VCaP (cell line): ENCODE measurements at regions not wholly inside any gene's neighbourhood (a gene's known extent, or its start where the extent isn't known, plus 50 kb on each side); places are given as distances from the start of the nearest gene placed in this dataset.

Experiments
- H3K27ac ChIP-seq: fragments of 450-650 bp; 2 replicates; pipeline ENCODE4 v1.5.1; 2017
- TF ChIP-seq, protein P1 (sequence below): fragments of 450-650 bp; conservative IDR thresholded peaks from 2 replicates; pipeline ENCODE4 v1.5.1; 2017; ENCODE audit warnings: mild to moderate bottlenecking, moderate library complexity

DNA sequence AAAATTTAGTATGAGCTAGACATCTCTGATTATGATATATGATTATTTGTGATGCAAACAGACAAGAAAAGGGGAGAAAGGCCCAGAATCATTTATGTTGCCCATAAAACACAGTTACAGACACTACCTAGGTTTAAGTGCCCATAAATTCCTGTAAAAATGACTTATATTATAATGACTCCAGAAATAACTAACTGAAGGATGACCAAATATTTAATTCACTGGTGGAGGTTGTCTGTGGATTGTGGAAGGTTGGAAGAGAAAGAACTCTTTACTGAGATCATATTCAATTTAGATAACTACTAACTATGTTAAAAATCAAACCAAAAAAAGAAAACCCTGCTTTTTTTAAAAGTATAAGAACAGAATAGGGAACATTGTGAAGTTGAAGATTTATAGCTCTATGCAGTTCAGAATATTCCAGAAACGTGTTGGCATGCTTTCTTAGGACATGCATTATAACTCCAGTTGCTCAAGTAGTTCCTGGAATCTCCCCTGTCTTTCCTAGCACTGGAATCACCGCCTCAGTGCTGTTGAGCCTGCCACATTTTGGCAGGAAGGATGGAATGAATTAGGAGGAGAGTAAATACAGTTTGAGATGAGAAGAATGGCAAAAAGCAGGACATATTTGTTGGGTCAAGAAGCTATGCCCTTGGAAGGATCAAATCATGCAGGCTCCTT is 72.0 kb upstream of the PAPPA start:
- TF ChIP-seq, protein P1, sequence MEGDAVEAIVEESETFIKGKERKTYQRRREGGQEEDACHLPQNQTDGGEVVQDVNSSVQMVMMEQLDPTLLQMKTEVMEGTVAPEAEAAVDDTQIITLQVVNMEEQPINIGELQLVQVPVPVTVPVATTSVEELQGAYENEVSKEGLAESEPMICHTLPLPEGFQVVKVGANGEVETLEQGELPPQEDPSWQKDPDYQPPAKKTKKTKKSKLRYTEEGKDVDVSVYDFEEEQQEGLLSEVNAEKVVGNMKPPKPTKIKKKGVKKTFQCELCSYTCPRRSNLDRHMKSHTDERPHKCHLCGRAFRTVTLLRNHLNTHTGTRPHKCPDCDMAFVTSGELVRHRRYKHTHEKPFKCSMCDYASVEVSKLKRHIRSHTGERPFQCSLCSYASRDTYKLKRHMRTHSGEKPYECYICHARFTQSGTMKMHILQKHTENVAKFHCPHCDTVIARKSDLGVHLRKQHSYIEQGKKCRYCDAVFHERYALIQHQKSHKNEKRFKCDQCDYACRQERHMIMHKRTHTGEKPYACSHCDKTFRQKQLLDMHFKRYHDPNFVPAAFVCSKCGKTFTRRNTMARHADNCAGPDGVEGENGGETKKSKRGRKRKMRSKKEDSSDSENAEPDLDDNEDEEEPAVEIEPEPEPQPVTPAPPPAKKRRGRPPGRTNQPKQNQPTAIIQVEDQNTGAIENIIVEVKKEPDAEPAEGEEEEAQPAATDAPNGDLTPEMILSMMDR, result no peak
- no peak overlapping the region for H3K27ac ChIP-seq

DNA sequence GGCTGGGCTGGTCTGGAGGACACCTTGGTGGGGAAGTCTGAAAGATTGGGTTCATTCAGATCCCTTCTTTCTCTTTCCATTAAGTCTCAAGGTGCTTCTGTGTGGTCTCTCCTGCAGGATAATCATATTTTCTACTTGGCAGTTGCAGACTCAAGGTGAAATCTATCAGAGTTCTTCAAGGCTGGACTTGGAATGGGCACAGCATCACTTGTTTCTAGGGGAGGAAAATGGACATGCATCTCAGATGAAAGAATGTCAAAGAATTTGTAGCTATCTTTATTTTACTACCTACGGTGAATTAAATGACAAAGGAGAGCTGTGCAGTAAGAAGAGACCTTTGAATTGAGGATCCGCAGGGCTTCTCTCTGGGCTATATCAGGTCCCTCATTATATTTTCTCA is 69.8 kb upstream of the PAPPA start:
- no peak overlapping the region for H3K27ac ChIP-seq
- TF ChIP-seq, protein P1, result no peak

DNA sequence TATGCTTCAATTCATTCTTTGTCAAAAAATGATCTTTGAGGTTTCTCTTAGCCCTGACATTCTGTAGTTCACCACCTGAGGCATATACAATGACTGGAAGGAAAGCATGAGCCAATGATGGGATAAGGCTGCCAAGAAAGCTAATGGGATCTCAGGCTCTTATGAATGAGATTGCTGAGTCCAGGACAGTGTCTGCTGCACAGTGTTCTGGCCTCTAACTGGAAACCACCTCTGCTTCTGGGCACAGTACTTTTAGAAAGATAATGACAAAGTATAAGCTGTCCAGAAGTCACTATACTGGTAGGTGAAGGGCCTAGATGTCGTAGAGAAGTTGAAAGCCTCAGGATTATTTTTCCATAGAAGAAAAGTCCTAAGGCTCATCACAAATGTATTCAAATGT is 69.1 kb upstream of the PAPPA start:
- TF ChIP-seq, protein P1, result no peak
- H3K27ac ChIP-seq, result no peak overlapping the region

DNA sequence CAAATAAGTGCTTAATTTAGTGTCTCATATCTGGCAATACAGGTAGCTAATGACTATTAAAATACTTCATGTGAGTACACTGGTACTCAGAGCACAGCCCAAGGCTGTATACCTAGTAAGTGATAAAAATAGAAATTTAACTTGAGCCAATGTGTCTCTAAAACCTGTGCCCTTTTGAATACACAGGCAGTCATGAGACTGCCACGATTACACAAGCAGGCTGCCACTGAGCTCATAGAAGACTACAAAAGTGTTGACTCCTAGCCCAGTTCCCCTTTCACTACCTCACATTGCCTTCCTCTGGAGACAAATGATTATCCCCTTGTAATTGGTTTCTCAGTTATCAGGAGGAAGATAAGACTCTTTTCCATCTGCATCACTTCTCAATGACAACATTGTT is 66.3 kb upstream of the PAPPA start:
- TF ChIP-seq, protein P1, result no peak
- H3K27ac ChIP-seq, result peak overlapping the region; percentile 38

DNA sequence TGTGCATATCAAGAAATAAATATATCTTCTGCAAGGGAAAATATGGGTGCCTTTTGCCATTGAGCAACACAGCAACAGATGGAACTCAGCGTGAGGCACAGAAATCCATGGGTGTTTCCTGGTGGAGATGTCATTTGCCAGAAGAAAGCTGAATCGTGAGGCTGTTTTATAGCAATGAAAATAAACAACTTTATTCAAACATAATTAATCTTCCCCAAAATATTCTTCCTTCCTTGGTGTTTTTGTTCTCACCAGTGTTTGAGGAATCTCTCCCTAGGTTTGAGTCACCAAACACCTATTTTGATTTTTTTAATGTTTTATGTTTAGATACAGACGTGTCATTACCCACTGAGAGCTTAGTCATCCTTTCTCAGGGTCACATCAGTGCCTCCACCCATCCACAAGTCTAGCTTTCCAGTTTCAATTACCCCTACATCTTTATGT is 65.8 kb upstream of the PAPPA start:
- H3K27ac ChIP-seq, result peak overlapping the region; percentile 38

DNA sequence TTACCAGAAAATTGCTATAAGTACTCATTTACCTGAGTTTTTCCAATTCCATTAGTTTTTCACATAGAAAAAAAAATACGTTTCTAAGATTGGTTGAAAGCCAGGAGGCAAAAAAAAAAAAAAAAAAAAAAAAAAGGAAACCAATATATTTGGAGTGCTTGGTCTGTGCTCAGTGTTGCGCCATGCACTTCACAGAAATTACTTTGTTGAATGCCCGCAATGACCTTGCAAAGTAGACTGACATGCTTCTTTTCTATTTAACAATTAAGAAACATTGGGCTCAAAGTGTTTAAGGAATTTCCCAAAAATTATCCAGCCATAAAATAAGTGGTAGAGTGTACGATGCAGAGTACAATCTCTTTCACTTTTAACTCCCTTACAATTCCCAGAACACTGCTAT is 65.2 kb upstream of the PAPPA start:
- TF ChIP-seq, protein P1, result no peak
- H3K27ac ChIP-seq, result no peak overlapping the region

More for the DNA sequence above, 65.8 kb upstream of the PAPPA start:
- TF ChIP-seq, protein P1, result no peak

DNA sequence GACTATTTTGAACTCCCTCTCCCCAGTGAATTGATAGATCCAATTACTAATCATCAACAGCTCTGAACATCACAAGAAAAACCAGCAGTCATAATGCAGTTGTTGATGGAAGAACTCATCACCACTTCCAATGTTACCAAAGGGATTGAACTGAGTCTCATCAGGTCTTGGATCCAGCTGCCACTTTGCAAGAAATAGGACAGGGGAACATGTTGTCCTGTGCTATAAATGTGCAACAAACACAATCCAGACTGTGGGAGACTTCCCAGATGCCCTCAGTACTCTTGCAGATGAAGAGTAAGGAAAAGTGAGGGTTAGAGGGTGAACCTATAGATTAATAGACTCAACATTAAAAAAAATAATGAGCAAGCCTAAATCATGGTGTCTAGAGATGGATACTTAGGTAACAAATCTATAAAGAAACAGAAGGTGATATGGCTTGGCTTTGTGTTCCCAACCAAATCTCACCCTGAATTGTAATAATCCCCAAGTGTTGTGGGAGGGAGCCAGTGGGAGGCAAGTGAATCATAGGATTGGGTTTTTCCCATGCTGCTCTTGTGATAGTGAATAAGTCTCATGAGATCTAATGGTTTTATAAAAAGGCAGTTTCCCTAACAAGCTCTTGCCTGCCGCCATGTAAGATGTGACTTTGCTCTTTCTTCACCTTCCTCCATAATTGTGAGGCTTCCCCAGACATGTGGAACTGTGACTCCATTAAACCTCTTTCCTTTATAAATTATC is 63.4 kb upstream of the PAPPA start:
- H3K27ac ChIP-seq, result no peak overlapping the region
- TF ChIP-seq, protein P1, result no peak
